Left kidney (tissue), 1 donor: ENCODE measurements at regions not wholly inside any gene's neighbourhood (a gene's known extent, or its start where the extent isn't known, plus 50 kb on each side); places are given as distances from the start of the nearest gene placed in this dataset.

Source experiments
- DNase-seq: peaks from one replicate; pipeline ENCODE4 v3.0.0-alpha.2; 2013

- no peak for DNase-seq
Observed at GRCh38 chr4:17336524-17336961, 175.3 kb downstream of the QDPR start.

GRCh38 chr4:17336069-17336468 is 175.8 kb downstream of the QDPR start:
- DNase-seq, result no peak

- no peak for DNase-seq
Observed at GRCh38 chr4:17335371-17335770, 176.5 kb downstream of the QDPR start.

GRCh38 chr4:17332478-17332877 is 179.4 kb downstream of the QDPR start:
- no peak for DNase-seq

- DNase-seq, result no peak
Observed at GRCh38 chr4:17329046-17329445, 182.8 kb downstream of the QDPR start.

- DNase-seq, result no peak
Observed at GRCh38 chr4:17328141-17328815, 183.6 kb downstream of the QDPR start.

GRCh38 chr4:17327591-17327990 is 184.3 kb downstream of the QDPR start:
- DNase-seq, result no peak

GRCh38 chr4:17326756-17327155 is 185.1 kb downstream of the QDPR start:
- DNase-seq, result no peak

GRCh38 chr4:17325098-17325497 is 186.8 kb downstream of the QDPR start:
- DNase-seq, result no peak

GRCh38 chr4:17324386-17324830 is 187.5 kb downstream of the QDPR start:
- peak; percentile 74 for DNase-seq

- no peak for DNase-seq
Observed at GRCh38 chr4:17323554-17324385, 188.1 kb downstream of the QDPR start.

GRCh38 chr4:17322514-17322913 is 189.4 kb downstream of the QDPR start:
- no peak for DNase-seq

- no peak for DNase-seq
Observed at GRCh38 chr4:17320046-17320445, 191.8 kb downstream of the QDPR start.

GRCh38 chr4:17317526-17317925 is 194.4 kb downstream of the QDPR start:
- no peak for DNase-seq

- DNase-seq, result no peak
Observed at GRCh38 chr4:17316566-17316965, 195.3 kb downstream of the QDPR start.

GRCh38 chr4:17315459-17315858 is 196.4 kb downstream of the QDPR start:
- no peak for DNase-seq

- no peak for DNase-seq
Observed at GRCh38 chr4:17313194-17313593, 198.7 kb downstream of the QDPR start.

- DNase-seq, result no peak
Observed at GRCh38 chr4:17310269-17310652, 201.6 kb downstream of the QDPR start.

- no peak for DNase-seq
Observed at GRCh38 chr4:17309567-17310268, 202.2 kb downstream of the QDPR start.

- DNase-seq, result no peak
Observed at GRCh38 chr4:17301869-17302268, 210.0 kb downstream of the QDPR start.

GRCh38 chr4:17301266-17301665 is 210.6 kb downstream of the QDPR start:
- DNase-seq, result no peak

- no peak for DNase-seq
Observed at GRCh38 chr4:17296921-17297890, 214.7 kb downstream of the QDPR start.
